GM18498 (cell line): ENCODE measurements at regions not wholly inside any gene's neighbourhood (a gene's known extent, or its start where the extent isn't known, plus 50 kb on each side); places are given as distances from the start of the nearest gene placed in this dataset.
"Not testable (repeated sequence)": the region's sequence is repeated elsewhere in the genome, so short reads cannot be mapped to it uniquely, and the experiment has no call there.

Experiments
- ATAC-seq: cut with Tn5 transposase; IDR thresholded peaks from one replicate; pipeline ENCODE4 v1.9.1; 2021; ENCODE audit warnings: mild to moderate bottlenecking, moderate library complexity; ENCODE audit not compliant: unreplicated experiment

DNA sequence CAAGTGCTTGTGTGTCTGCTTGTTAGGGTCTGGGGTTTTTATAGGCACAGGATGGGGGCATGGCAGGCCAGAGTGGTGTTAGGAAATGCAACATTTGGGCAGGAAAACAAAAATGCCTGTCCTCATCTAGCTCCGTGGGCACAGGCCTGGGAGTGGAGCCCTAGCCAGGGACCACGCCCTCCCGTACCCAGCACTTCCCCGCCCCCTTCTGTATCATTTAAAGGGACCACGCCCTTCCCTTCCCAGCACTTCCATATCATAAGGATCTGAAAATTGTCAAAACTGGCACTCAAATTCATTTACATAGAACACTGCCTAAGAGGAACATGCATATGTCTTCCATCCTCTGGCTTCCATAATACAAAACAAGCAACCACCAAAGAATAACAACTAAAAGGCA is 185.8 kb downstream of the B3GLCT start:
- ATAC-seq = no peak

DNA sequence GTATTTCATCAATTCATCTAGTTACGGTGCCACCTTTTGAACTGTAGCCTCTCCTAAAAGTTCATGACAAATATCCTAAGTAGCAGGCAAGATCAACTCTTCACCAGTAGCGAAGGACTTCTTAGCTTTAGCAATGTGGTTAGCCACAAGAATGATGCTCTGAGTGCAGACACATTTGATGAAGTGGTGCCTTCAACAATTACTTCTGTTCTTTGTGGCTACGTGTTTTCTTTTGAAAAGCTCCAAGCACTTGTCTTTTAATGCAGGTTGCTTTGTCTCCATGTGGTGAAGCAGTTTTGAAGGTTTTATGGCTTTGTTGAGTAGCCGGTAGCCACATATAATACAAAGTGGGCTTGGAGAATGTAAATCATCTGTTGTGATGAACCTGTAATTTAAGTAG is 194.7 kb downstream of the B3GLCT start:
- no peak for ATAC-seq

DNA sequence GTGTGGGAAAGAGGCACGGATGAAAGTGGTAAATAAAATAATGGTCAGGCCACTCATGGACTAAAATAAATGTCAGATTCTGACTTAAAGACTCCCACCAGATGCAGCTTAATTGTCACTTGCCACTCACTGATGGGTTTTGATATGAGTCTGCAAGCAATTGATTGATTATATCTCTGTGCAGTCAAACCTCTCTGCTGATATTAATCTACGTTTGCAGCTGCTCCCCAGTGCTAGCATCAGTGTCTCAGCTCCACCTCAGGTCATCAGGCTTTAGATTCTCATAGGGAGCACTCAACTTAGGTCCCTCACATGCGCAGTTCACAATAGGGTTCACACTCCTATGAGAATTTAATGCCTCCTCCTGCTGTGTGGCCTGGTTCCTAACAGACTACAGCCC is 195.3 kb downstream of the B3GLCT start:
- ATAC-seq = no peak

DNA sequence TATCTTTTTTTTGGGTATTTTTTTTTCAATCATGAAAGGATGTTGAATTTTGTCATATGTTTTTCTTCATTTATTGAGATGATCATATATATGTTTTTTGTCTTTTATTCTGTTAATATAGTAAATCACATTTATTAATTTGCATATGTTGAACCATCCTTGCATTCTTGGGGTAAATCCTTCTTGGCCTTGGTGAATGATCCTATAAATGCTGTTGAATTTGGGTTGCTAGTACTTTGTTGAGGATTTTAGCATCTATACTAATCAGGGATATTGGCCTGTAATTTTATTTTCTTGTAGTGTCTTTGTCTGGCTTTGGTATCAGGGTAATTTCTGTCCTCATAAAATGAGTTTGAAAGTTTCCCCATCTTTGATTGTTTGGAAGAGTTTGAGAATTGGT is 199.9 kb downstream of the B3GLCT start:
- no peak for ATAC-seq

DNA sequence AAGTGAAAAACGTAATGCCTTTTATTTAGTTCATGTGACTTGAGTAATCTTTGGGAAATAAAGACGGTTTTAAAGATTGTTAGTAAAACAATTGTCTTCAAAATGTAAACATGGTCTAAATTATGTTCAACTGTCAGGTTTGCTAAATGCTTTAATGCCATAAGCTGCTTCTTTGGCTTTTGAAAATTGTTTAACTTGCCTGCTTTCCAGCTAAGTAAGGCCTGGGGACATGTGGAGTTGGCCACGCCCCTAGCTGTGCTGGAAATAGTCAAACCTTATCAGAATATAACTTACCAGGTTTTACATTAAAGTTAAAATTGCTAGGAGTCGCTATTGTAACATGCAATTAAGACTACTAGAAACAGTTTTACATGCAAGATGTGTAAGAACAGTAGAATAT is 203.9 kb downstream of the B3GLCT start:
- ATAC-seq = not testable (repeated sequence)

DNA sequence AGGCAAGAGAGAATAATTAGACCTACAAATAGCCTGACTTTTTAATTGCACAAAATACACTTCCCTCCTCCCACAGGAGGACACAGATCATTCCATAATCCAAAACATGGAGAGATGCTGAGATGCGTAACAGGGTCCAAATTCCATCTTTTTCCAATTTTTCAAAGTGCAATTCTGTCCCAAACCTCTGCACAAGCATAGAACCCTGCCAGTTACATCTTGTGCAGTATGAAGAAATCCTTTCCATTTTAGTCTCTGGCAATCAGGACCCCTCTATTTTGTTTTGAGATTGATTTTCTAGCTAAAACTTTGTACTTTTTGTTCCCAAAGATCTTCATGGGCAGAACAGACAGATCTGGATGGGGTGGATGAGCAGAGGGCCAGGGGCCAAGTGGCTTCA is 209.2 kb downstream of the B3GLCT start:
- no peak for ATAC-seq

DNA sequence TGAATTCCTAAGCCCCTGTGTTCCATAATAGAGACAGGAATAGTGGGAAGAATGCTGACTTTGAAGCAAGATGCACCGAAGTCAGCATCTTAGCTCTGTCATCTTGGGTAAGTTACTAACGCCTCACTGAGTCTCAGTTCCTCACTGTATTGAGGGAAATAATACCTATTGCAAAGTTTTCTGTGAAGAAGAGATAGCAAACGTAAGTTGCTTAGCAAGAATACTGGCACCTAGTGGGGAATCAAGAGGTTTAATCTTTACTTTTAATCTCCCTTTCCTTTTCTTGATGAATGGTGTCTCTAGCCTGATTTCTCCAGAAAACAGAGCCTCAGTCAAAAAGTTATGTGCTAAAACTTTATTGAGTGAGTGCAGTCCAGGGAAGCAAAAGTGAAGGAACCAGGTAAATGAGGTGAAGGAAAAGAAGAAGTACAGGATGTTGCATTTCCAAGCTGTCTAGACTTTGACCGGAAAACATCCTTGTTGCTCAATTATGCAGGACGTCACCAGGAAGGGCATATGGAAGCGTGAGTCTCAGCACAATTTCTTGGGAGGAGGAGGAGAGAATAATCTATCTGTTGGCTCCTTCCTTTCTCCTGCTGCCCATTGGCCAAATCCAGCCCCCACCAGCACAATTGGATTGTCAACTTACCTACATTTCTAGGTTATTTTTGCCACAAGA is 210.0 kb downstream of the B3GLCT start:
- no peak for ATAC-seq

DNA sequence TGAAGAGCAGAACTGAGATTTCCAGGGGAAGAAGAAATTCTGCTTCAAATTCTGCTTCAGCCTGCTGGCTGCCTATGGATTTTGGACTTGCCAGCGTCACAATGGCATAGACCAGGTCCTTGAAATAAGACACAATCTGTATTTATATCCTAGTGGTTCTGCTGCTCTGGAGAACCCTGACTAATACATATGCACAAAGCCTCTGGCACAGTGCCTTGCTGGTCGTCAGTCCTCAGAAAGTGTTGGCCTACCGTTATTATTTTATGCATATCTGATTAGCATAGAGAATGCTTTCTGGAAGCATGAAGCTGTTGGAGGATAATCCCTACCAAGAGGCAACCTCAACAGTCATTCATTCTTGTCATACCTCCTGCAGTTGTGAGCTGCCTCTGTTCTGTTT is 213.7 kb downstream of the B3GLCT start:
- ATAC-seq = no peak

DNA sequence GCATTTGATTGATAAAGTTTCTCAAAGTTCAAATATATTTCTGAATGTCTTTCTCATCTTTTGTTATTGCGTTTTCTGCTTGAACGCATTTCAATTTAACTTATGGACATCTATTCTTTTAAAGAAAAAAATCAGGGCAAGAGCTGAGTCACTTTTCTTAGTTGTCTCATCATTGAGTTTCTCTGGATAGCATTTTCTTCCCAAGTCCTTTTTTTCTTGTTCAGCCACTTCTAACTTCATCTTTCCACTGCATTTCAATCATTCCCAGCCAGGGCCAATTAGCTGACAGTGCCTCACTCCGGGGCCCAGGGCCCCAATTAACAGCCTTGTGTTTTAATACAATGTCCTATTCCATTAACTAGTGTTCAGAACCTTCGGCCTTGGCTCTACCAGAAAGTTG is 216.3 kb downstream of the B3GLCT start:
- ATAC-seq = no peak

DNA sequence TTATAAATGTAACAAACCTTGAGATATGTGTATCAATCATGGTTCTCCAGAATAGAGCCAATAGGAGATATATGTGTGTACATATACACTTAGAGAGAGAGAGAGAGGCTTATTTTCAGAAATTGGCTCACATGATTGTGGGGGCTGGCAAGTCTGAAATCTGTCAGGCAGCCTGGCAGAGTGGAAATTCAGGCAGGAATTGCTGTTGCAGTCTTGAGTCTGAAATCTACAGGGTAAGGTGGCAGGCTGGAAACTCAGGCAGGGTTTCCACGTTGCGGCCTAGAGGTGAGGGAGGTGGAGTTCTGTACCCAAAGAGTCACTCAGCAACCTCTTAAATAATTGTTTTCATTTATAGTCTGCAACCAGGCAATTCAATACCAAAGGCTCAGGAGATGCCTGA is 218.4 kb downstream of the B3GLCT start:
- ATAC-seq = no peak

DNA sequence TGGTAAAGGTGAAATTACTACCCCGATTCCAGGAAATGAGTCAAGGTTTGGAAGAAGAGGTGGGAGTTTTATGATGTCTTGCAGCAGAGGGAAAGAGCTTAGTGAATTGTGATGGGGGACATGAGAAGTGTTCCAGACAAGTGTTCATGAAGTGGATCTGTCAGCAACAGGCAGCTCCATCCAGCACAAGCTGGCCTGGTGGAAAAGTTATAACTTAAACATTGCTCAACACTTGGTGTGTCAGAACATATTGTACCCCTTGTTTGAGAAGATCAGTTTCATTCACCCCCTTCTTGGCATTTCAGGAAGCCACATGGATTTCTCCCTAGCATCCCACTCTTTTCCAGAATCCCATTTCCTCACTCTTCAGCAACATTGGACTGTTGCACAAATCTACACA is 222.0 kb downstream of the B3GLCT start:
- ATAC-seq = no peak

DNA sequence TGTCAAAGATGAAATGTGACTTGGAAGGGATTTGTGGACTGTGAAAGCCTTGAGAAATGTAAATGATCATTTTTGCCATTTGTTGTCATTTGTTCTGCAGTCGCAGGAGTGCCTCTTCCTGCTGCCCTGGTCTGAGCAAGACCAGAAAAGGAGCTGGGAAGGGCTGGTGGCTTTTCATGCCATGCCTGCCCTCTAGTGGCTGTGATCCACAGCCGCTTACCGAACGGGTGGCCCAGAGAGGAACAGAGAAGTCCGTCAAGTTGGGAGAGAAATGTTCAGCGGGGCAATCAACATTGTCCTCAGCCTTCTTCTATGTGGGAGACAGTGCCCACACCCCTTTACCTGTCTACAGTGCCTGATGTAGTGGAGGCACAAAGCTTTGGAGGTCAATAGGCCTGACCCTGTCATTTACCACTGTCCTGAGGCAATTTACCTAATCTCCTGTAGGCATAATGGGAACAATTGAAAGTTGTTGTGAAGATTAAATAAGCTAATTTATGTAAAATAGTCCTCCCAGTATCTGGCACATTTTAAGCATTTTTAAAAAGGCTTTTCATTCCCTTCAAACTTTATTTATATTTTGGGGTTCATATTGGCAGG is 224.5 kb downstream of the B3GLCT start:
- peak; percentile 97 for ATAC-seq

DNA sequence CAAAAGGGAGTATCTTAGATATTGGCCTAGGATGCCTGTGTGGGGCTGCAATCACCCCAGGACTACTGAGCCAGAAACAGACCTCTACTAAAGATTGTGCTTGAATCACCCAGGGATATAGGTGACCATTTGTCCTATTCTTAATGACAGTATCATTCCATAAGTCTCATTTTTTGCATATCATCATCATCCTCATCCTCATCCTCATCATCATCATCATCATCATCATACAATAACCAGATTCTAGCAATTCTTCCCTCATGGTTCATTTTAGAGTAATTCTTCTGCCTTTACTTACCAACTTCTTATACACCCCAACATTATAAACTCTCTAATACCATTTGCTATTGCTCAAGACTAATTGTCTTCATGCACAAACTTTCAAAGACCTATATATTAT is 226.6 kb downstream of the B3GLCT start:
- no peak for ATAC-seq

DNA sequence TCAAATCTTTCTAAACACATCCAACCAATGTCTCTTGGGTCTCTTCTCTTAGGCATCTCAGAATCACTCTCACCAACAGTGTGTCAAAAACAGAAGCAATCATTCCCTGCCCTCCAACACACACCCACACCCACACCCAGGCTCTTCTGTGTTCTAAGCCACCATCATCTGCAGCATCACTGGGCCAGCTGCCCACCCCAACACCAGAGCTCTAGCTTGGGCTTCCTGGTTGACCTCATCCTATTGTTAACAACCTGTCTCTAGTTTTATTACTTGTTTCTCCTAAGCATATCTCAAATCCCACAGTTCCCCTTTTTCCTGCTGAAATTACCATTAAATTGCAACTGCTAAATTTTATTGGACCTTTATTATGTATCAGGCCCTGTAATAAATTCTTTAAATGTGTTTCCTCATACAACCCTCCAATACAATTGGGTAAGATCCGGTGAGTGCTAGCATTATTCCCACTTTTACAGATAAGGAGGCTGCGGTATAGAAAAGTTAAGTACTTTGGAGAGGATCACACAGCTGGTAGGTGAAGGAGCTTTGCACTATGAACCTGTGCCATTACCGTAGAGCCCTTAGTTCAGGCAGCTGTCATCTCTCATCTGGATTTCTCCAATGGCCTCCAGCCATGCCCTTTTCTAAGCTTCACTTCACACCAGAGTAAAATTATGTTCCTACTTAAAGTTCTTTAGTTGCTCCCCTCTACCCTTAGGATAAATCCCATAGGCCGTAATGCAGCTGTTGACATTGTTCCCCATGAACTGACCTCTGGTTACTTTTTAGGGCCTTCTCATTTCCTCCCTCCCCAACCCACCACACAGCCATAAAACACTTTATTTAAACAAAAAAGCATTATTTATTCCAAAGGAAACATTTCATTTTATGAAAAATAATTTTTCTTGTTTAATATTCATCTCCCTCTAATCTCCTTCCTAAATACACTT is 227.7 kb downstream of the B3GLCT start:
- no peak for ATAC-seq

DNA sequence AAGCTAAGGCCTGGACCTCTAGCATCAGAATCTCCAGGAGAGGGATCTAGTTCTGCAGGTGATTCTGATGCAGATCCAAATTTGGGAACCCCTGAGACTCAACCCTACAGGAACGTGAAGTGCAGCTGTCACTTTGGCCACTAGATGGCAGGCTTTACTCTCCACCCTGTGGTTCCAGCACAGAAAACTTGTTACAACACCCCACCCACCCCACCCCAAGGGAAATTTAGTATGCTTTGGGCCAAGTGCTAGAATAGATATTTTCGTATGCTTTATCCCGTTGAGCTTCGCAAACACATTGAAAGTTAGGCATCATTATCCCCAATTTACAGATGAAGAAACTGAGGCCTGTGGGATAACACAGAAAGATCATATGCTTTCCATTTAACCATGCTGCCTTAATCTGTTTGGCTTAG is 232.0 kb downstream of the B3GLCT start:
- peak; percentile 70 for ATAC-seq

DNA sequence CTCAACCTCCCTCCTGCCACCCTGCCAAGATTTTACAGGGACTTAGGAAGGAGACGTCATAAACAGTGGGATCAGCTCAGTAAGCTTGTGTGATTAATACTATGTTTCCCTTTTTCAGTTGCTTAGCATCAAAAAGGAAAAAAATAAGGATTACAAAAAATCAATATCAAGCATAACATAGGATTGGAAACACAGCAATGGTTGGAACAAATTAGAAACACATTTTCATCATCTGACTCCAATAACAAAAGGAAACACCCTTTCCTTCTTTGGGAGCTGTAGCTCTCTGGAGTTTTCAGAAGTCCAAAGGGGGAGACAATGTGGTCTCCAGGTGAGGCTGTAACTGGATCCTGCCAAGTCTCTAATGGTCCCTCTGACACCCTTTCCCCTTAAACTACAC is 233.4 kb downstream of the B3GLCT start:
- ATAC-seq = no peak

DNA sequence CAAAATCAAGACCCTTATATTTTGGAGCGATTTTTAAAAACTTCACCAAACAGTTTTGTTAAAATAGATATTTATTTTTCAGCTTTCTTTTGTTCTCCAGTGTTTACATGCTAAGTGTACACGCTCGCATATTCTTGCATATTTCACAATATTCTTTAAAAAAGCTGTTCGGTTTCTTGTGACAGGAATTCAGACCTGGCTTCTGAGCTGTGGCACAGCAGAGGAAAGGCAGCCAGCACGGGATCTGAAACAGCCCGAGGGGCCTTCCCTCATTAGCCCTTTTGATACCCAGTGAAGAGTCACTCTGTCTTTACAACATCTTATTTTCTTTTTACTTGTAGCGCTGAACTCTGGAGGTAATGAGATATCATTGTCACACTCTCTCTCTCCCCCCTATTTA is 234.0 kb downstream of the B3GLCT start:
- ATAC-seq = no peak

DNA sequence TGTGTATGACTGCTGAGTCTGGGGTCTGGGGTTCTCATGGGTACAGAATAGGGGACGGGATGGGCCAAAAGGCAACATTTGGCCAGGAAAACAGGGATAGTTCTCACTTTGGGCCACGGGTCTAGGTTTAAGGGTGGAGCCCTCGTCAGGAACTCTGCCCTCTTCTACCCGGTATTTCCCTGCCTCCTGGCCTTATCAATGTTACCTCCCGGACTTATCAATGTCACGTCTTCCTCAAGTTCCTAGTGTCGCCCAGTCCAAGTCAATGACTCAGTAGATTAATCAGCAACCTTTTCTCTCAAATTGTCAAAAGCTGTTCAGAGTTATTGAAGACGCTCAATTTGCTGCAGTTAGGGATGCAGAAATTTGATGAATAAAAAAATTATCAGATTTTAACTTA is 234.8 kb downstream of the B3GLCT start:
- ATAC-seq = no peak

DNA sequence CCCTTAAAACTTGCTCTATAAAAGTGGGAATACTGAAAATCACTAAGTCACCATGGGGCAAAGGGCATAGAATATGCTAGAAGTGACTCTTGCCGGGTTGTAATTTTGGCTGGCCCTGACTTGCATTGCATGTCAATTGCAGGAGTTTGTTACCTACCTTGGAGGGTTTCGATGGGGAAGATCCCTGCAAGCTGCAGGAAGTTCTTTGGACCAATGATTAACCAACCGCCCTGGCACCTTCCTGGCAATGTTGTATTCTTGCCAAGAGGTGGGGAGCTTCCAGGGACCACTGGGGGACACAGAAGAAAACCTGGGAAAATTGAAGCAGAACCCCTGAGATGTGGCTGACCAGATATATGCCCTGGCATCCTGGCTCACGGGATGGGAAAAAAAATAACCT is 235.8 kb downstream of the B3GLCT start:
- ATAC-seq = no peak

DNA sequence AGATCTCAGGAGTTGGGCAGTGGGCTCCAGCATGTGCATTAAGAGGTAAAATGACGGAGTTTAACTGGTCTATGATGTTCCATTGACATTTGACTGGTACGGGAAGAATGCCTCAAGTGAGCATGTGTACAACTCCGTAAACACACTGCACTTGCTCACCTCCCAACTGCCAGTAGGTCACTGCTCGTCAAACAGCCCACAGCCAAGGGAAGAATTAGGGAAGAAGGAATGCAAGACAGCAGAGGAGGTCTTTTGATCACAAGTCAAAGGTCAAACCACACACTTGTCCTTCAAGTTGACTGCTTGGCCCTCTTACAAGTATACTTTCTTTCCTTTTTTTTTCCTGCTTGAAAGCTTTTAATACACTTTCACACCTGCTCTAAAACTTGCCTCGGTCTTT is 236.7 kb downstream of the B3GLCT start:
- ATAC-seq = no peak

DNA sequence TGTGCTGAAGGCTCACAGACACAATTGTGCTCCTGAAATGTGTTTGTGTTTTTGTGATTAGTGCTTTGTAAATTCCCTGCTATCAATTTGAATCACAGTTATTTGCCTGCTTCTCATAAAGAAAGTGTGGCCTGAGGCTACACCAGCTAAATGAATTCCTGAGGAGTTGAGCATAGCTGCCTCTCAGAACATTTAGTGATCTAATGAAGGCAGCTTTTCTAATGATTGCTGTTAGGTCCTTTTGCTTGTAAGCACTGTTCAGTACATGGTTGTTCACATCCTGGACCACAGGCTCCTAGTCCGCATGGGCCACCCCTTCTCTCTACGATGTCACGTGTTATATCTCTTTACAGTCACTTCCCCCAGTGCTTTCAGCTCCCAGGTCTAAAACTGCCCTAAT is 238.2 kb downstream of the B3GLCT start:
- ATAC-seq = no peak

DNA sequence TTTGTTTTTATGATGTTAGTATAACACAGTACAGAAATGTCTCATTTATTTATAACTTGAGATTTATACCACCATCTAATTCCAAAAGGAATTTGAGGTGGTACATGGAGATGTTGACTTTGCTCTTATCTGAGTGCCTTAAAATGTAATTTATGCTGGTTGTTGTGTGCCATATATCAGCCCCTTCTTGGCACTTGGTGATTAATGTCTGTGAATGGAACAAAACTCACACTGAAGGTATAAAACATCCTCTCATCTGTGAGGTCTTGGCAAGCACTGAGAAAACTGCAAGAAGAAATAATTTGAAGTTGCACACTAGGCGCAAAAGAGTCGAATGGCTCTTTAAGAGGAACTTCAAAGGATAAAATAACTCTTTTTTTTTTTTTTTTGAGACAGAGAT is 240.4 kb downstream of the B3GLCT start:
- ATAC-seq = no peak
